H1 (cell line): ENCODE measurements at regions not wholly inside any gene's neighbourhood (a gene's known extent, or its start where the extent isn't known, plus 50 kb on each side); places are given as distances from the start of the nearest gene placed in this dataset.

Experiments used
- CEBPB ChIP-seq: IDR thresholded peaks from 2 replicates; pipeline ENCODE4 v1.6.1; 2012; ENCODE audit warnings: low read depth, low read length
- CTBP2 ChIP-seq: IDR thresholded peaks from 2 replicates; pipeline ENCODE4 v1.7.0; 2011; ENCODE audit warnings: borderline replicate concordance, mild to moderate bottlenecking, moderate library complexity, mixed read lengths, low read length; ENCODE audit not compliant: insufficient read depth, insufficient read length
- EP300 ChIP-seq, 2 experiments: IDR thresholded peaks; 1 replicate in 1 of 2; 2 replicates in 1 of 2; pipeline ENCODE4 v1.6.1; 2011 to 2012; ENCODE audit warnings: low read depth in 2 of 2, low read length in 2 of 2, mild to moderate bottlenecking in 2 of 2, borderline replicate concordance in 1 of 2, inconsistent platforms in 1 of 2, moderate library complexity in 1 of 2
- EZH2 ChIP-seq: fragments of 200-600 bp; sonication (generic); IDR thresholded peaks from 2 replicates; pipeline ENCODE4 v1.7.1; 2012; ENCODE audit warnings: low read depth, mild to moderate bottlenecking, moderate library complexity, low read length, inconsistent platforms; ENCODE audit not compliant: severe bottlenecking
- KDM5A ChIP-seq: fragments of 200-600 bp; IDR thresholded peaks from 2 replicates; pipeline ENCODE4 v1.7.1; 2012; ENCODE audit warnings: mild to moderate bottlenecking, low read length, inconsistent platforms, mixed read lengths
- RAD21 ChIP-seq, 2 experiments: IDR thresholded peaks in 1 of 2; conservative IDR thresholded peaks in 1 of 2; 2 replicates each; pipeline ENCODE4 v1.6.1; 2011; ENCODE audit warnings: low read depth in 2 of 2, low read length in 2 of 2, improper control_type of control experiment in 1 of 2, inconsistent platforms in 1 of 2, mild to moderate bottlenecking in 1 of 2, moderate library complexity in 1 of 2
- RFX5 ChIP-seq: IDR thresholded peaks from 2 replicates; pipeline ENCODE4 v1.6.1; 2011; ENCODE audit warnings: low read depth, low read length, improper control_type of control experiment, borderline replicate concordance
- SRF ChIP-seq: IDR thresholded peaks from 2 replicates; pipeline ENCODE4 v1.6.1; 2011; ENCODE audit warnings: mild to moderate bottlenecking, low read depth, low read length, moderate library complexity
- YY1 ChIP-seq: IDR thresholded peaks from 2 replicates; pipeline ENCODE4 v1.6.1; 2011; ENCODE audit warnings: low read depth, mild to moderate bottlenecking, low read length
- ZNF274 ChIP-seq: IDR thresholded peaks from 2 replicates; pipeline ENCODE4 v1.7.0; 2012; ENCODE audit warnings: low read length, borderline replicate concordance; ENCODE audit errors: extremely low read depth
- TF ChIP-seq, protein P1 (sequence below): IDR thresholded peaks from 2 replicates; pipeline ENCODE4 v1.6.1; 2012; ENCODE audit warnings: low read length, inconsistent platforms
- TF ChIP-seq, protein P2 (sequence below), 3 experiments: IDR thresholded peaks; 1 replicate in 2 of 3; 2 replicates in 1 of 3; pipeline versions ENCODE4 v1.5.1 to v1.6.1; 2011; ENCODE audit warnings: low read length in 3 of 3, mild to moderate bottlenecking in 3 of 3, inconsistent platforms in 2 of 3, low read depth in 1 of 3, moderate library complexity in 1 of 3; ENCODE audit not compliant: insufficient read depth in 1 of 3; ENCODE audit errors: control extremely low read depth in 1 of 3
- TF ChIP-seq, protein P3 (sequence below): IDR thresholded peaks from 2 replicates; pipeline ENCODE4 v1.6.1; 2011; ENCODE audit warnings: low read length, improper control_type of control experiment
- TF ChIP-seq, protein P4 (sequence below): IDR thresholded peaks from 2 replicates; pipeline ENCODE4 v1.6.1; 2012; ENCODE audit warnings: inconsistent platforms

DNA sequence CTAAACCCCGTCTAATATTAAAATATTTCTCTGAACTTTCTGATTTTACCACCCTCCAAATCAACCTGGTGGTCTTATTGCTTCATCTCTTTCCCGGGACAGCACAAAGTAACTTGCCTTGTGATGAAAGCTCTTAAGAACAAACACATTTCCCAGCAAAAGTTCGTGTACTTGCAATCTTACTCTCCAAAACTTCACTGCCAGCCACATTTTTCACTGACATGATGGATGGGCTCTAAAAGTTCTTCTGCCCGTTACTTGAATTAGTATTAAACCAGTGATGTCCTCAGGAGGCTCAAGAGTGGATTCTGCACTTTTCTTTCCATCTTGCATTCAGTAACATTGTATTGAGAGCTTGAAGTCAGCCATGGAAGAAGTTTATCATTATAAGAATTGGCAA is 731.6 kb upstream of the GJE1 start:
- TF ChIP-seq RFX5: no peak
- TF ChIP-seq, protein P1, sequence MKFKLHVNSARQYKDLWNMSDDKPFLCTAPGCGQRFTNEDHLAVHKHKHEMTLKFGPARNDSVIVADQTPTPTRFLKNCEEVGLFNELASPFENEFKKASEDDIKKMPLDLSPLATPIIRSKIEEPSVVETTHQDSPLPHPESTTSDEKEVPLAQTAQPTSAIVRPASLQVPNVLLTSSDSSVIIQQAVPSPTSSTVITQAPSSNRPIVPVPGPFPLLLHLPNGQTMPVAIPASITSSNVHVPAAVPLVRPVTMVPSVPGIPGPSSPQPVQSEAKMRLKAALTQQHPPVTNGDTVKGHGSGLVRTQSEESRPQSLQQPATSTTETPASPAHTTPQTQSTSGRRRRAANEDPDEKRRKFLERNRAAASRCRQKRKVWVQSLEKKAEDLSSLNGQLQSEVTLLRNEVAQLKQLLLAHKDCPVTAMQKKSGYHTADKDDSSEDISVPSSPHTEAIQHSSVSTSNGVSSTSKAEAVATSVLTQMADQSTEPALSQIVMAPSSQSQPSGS: no peak
- no peak for TF ChIP-seq EP300 (IDR thresholded peaks at IDR 0.05; ENCODE audit: borderline replicate concordance in 1 of 2, low read depth in 2 of 2, low read length in 2 of 2)
- TF ChIP-seq KDM5A: no peak
- TF ChIP-seq CEBPB: no peak
- TF ChIP-seq ZNF274: no peak
- TF ChIP-seq, protein P2, sequence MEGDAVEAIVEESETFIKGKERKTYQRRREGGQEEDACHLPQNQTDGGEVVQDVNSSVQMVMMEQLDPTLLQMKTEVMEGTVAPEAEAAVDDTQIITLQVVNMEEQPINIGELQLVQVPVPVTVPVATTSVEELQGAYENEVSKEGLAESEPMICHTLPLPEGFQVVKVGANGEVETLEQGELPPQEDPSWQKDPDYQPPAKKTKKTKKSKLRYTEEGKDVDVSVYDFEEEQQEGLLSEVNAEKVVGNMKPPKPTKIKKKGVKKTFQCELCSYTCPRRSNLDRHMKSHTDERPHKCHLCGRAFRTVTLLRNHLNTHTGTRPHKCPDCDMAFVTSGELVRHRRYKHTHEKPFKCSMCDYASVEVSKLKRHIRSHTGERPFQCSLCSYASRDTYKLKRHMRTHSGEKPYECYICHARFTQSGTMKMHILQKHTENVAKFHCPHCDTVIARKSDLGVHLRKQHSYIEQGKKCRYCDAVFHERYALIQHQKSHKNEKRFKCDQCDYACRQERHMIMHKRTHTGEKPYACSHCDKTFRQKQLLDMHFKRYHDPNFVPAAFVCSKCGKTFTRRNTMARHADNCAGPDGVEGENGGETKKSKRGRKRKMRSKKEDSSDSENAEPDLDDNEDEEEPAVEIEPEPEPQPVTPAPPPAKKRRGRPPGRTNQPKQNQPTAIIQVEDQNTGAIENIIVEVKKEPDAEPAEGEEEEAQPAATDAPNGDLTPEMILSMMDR (IDR thresholded peaks at IDR 0.05; ENCODE audit: control extremely low read depth in 1 of 3, insufficient read depth in 1 of 3, low read depth in 1 of 3, low read length in 3 of 3): no peak
- no peak for TF ChIP-seq SRF
- TF ChIP-seq, protein P3, sequence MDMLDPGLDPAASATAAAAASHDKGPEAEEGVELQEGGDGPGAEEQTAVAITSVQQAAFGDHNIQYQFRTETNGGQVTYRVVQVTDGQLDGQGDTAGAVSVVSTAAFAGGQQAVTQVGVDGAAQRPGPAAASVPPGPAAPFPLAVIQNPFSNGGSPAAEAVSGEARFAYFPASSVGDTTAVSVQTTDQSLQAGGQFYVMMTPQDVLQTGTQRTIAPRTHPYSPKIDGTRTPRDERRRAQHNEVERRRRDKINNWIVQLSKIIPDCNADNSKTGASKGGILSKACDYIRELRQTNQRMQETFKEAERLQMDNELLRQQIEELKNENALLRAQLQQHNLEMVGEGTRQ: no peak
- TF ChIP-seq, protein P4, sequence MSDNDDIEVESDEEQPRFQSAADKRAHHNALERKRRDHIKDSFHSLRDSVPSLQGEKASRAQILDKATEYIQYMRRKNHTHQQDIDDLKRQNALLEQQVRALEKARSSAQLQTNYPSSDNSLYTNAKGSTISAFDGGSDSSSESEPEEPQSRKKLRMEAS: no peak
- no peak for TF ChIP-seq CTBP2
- no peak for TF ChIP-seq EZH2
- TF ChIP-seq RAD21 (IDR thresholded peaks at IDR 0.05 in 1 of 2, conservative IDR thresholded peaks at IDR 0.05 in 1 of 2; ENCODE audit: low read depth in 2 of 2, low read length in 2 of 2): no peak
- no peak for TF ChIP-seq YY1
